T-cell (primary cell): ENCODE measurements at regions not wholly inside any gene's neighbourhood (a gene's known extent, or its start where the extent isn't known, plus 50 kb on each side); places are given as distances from the start of the nearest gene placed in this dataset.

Experiments
- ATAC-seq, 4 experiments: fragments of 200-7000 bp in 3 of 4; fragments of 150-1000 bp in 1 of 4; cut with Tn5 transposase; replicated peaks in 1 of 4; 1 replicate in 3 of 4; 2 replicates in 1 of 4; pipeline ENCODE4 v1.10.0; 2021; ENCODE audit warnings: moderate library complexity in 3 of 4, mild to moderate bottlenecking in 2 of 4, moderate number of reproducible peaks in 1 of 4
- CTCF ChIA-PET, 2 donors: fragments of 300-600 bp; sonication (Branson Sonifier 250); formaldehyde crosslinking; loops; one replicate each; lab custom pipeline; 2022; ENCODE audit warnings: antibody characterized with exemption in 2 of 2; lab: Charles Lee
- POLR2A ChIA-PET, 2 donors: fragments of 300-600 bp; sonication (Branson Sonifier 250); formaldehyde crosslinking; loops; one replicate each; lab custom pipeline; 2022; ENCODE audit warnings: antibody characterized with exemption in 2 of 2; lab: Charles Lee
- DNase-seq, 35 experiments: peaks; one replicate each; pipeline versions ENCODE4 v3.0.0 to v3.0.0-alpha.2; 2013 to 2023
- H3K27ac ChIP-seq: one replicate; pipeline ENCODE4 v1.5.1; 2013; ENCODE audit warnings: low read length
- H3K27me3 ChIP-seq, 2 experiments: replicated peaks in 1 of 2; 1 replicate in 1 of 2; 2 replicates in 1 of 2; pipeline versions ENCODE4 v1.6.1 to v1.7.0; 2013; ENCODE audit warnings: low read length in 1 of 2, mixed read lengths in 1 of 2; ENCODE audit not compliant: control insufficient read depth in 2 of 2, insufficient read depth in 2 of 2; ENCODE audit errors: extremely low read depth in 1 of 2
- H3K36me3 ChIP-seq, 2 donors: 1 replicate in 1 of 2; 2 replicates in 1 of 2; pipeline versions ENCODE4 v1.6.1 to v1.7.0; 2013; ENCODE audit warnings: low read length in 1 of 2; ENCODE audit not compliant: control insufficient read depth in 2 of 2, insufficient read depth in 1 of 2; ENCODE audit errors: extremely low read depth in 1 of 2
- H3K4me1 ChIP-seq, 2 experiments: 1 replicate in 1 of 2; 2 replicates in 1 of 2; pipeline versions ENCODE4 v1.6.1 to v1.7.0; 2013; ENCODE audit warnings: low read length in 2 of 2, mixed read lengths in 1 of 2; ENCODE audit not compliant: insufficient read depth in 2 of 2, control insufficient read depth in 1 of 2; ENCODE audit errors: extremely low read depth in 1 of 2
- H3K4me3 ChIP-seq, 2 donors: 1 replicate in 1 of 2; 2 replicates in 1 of 2; pipeline versions ENCODE4 v1.5.1 to v1.7.0; 2013; ENCODE audit warnings: mild to moderate bottlenecking in 2 of 2, low read length in 1 of 2, moderate library complexity in 1 of 2; ENCODE audit not compliant: control insufficient read depth in 1 of 2; ENCODE audit errors: extremely low read depth in 1 of 2
- H3K9me3 ChIP-seq: 2 replicates; pipeline ENCODE4 v1.7.0; 2013
- H3K27ac Mint-ChIP-seq, 2 donors: one replicate each; pipeline ENCODE4 v1.8.0; 2020 to 2021; ENCODE audit warnings: mild to moderate bottlenecking in 2 of 2, mixed read lengths in 2 of 2
- H3K27me3 Mint-ChIP-seq, 2 donors: one replicate each; pipeline ENCODE4 v1.8.0; 2021 to 2022; ENCODE audit warnings: mixed read lengths in 2 of 2
- H3K36me3 Mint-ChIP-seq: one replicate; pipeline ENCODE4 v1.8.0; 2021; ENCODE audit warnings: mixed read lengths
- H3K4me1 Mint-ChIP-seq, 3 donors: one replicate each; pipeline ENCODE4 v1.8.0; 2020 to 2022; ENCODE audit warnings: mixed read lengths in 3 of 3, mild to moderate bottlenecking in 1 of 3
- H3K4me3 Mint-ChIP-seq, 3 donors: one replicate each; pipeline ENCODE4 v1.8.0; 2020 to 2022; ENCODE audit warnings: mild to moderate bottlenecking in 3 of 3, mixed read lengths in 3 of 3, moderate library complexity in 3 of 3
- H3K9me3 Mint-ChIP-seq, 3 donors: one replicate each; pipeline ENCODE4 v1.8.0; 2020 to 2022; ENCODE audit warnings: mixed read lengths in 3 of 3
- WGBS: methylation state at CpG from one replicate; pipeline ENCODE4 v1.1.5; 2013; ENCODE audit warnings: missing lambda C conversion rate; ENCODE audit not compliant: insufficient coverage; 5-methylcytosine and 5-hydroxymethylcytosine counted together

DNA sequence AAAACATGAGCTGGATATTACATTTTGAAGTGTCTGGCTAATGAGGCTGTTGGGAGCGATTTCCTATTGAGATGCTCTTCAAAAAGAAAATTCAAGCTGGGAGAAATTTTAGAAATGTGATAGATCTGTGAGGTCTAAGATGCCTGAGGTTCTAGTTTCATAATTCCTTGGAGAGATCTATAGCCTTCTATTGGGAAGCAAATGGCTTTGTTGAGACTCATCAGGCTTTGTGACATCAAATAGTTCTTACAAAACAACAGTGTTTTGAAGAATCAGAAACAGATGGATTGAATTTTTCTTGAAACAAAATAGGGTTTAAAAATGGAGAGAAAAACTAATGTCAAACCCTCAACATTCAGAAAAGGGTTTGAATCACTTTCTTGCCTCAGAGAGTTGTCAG lies 292.9 kb downstream of the NNT start:
- Histone ChIP-seq H3K27ac (no peak overlapping the region), H3K27me3 (no peaks in the 10 kb centered on the region), H3K4me3 (no peak overlapping the region), H3K4me1 (no peaks in the 10 kb centered on the region), H3K36me3 (no peaks in the 10 kb centered on the region), H3K9me3 (no peaks in the 10 kb centered on the region)
- Mint-ChIP-seq H3K27ac (no peak overlapping the region), H3K9me3 (peaks cover 0 to 5% (median under 1%) of the 10 kb centered on the region in 3 donors), H3K27me3 (no peaks in the 10 kb centered on the region), H3K36me3 (no peaks in the 10 kb centered on the region), H3K4me1 (no peaks in the 10 kb centered on the region), H3K4me3 (no peak overlapping the region)
- POLR2A ChIA-PET, result no interaction called here
- CTCF ChIA-PET, result no interaction called here
- WGBS, result 100% methylated on average over 1 of the region's 1 CpG
- ATAC-seq, result no peak
- DNase-seq, result no peak

DNA sequence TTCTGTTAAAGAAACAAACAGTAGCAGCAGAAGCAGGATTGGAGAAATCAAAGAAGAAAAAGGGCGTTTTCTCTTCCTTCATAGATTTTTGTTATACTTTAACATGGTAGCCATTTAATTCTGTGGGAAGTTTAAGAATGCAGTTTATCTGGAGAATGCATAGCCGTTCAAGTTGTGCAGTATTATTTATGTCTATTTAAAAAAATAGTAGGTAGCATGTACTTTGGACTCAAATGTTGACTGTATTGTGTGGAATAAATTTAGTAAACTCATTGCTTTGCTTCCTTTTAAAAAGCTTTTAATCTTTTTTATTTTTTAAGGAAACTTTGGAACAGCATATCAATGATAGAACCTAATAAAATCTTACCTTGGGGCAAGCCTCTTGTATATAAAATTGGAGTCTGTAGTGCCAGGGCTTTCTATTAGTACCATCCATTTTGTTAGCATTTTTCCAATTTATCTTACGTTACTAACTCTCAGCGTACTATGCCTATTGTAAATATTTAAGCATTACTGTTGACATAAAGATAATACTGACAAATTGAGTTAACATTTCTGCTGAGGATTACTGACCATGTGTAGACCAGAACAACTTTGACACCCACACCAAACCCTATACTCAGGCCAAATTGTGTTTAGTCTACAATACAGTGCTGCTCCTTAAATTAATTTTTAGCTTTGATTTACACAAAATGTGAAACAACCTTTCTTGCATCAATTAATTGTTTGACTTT lies 291.1 kb downstream of the NNT start:
- Histone ChIP-seq H3K27me3 (no peaks in the 10 kb centered on the region), H3K4me3 (no peak overlapping the region), H3K27ac (no peak overlapping the region), H3K36me3 (no peaks in the 10 kb centered on the region), H3K9me3 (no peaks in the 10 kb centered on the region), H3K4me1 (no peaks in the 10 kb centered on the region)
- ATAC-seq, result no peak
- DNase-seq, result no peak
- no peak overlapping the region for H3K4me3 Mint-ChIP-seq
- no peaks in the 10 kb centered on the region for H3K4me1 Mint-ChIP-seq
- WGBS, result 100% methylated on average over 1 of the region's 4 CpGs
- H3K9me3 Mint-ChIP-seq, result peaks cover 1 to 10% (median 4%) of the 10 kb centered on the region in 3 donors
- no peak overlapping the region for H3K27ac Mint-ChIP-seq
- POLR2A ChIA-PET, result no interaction called here
- no peaks in the 10 kb centered on the region for H3K36me3 Mint-ChIP-seq
- no peaks in the 10 kb centered on the region for H3K27me3 Mint-ChIP-seq
- CTCF ChIA-PET, result no interaction called here

DNA sequence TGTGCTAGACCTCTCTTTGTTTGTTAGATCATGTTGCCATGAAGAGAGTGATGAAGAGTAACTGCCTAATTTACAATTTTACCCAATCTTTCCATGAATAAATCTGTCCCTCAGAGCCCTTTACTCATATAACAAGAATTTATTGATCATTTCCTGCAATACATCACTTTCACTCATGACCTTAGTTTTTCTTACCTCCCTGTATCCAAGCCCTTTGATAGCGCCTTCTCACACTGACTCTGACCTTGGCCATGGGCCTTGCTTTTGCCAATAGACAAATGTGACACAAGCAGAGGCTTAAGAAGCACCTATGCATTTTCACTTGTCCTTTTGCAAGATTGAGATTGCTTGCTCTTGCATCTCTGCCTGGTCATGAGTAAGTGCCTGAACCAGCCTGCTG lies 288.1 kb downstream of the NNT start:
- WGBS, result no CpG with 5 or more reads among the region's 1 CpG
- Mint-ChIP-seq H3K27me3 (no peaks in the 10 kb centered on the region), H3K4me3 (no peak overlapping the region), H3K4me1 (no peaks in the 10 kb centered on the region), H3K9me3 (peaks cover 3 to 10% (median 9%) of the 10 kb centered on the region in 3 donors), H3K36me3 (no peaks in the 10 kb centered on the region), H3K27ac (no peak overlapping the region)
- H3K36me3 ChIP-seq, result no peaks in the 10 kb centered on the region
- no peak for DNase-seq
- no peaks in the 10 kb centered on the region for H3K27me3 ChIP-seq
- H3K4me1 ChIP-seq, result no peaks in the 10 kb centered on the region
- CTCF ChIA-PET, result no interaction called here
- no peak for ATAC-seq
- POLR2A ChIA-PET, result no interaction called here
- H3K9me3 ChIP-seq, result no peaks in the 10 kb centered on the region
- H3K4me3 ChIP-seq, result no peak overlapping the region
- H3K27ac ChIP-seq, result no peak overlapping the region

DNA sequence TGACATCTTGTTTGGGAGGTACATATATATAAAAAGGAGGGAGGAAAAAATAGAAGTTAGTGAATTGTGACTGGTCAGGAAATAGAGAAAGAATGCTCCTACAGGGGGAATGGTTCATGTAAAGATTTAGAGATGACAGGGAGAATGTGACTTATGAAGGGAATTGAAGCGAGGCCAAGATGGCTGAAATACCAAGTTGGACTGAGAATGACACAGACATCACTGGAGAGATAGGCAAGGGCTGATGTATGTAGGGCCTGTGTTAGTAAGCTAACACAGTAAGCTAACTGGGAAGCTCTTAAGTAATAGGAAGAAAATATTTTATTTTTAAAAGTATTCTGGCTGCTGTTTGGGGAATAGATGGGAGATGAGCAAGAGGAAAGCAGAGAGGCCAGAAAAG lies 286.3 kb downstream of the NNT start:
- H3K27ac Mint-ChIP-seq, result no peak overlapping the region
- H3K27ac ChIP-seq, result no peak overlapping the region
- WGBS, result 54% methylated on average over 1 of the region's 1 CpG

DNA sequence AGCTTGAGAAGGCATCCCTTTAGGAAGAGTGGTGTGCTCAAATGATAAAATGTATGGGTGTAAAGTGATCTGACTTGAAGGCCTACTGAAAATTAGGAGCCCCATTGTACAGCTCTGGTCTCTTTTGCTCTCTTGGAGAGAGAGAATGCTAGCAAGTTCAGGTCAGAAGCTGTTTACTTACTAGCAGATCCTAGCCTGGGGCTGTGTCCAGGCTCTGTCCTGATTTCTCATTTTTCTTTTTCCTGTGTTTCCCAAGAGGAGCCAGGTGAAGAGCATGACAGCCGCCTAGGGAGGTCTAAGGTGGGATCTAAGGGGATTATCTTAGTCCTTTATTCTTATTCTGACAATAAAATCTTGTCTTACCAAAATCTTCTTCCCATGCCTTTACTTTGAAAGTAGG lies 272.8 kb downstream of the NNT start:
- H3K36me3 Mint-ChIP-seq, result no peaks in the 10 kb centered on the region
- H3K27me3 ChIP-seq, result no peaks in the 10 kb centered on the region
- H3K36me3 ChIP-seq, result no peaks in the 10 kb centered on the region
- CTCF ChIA-PET, result no interaction called here
- no peaks in the 10 kb centered on the region for H3K4me1 Mint-ChIP-seq
- peaks cover 0 to 5% (median 3%) of the 10 kb centered on the region in 3 donors for H3K9me3 Mint-ChIP-seq
- H3K4me3 Mint-ChIP-seq, result no peak overlapping the region
- POLR2A ChIA-PET, result no interaction called here
- WGBS, result no CpG with 5 or more reads among the region's 1 CpG
- no peak overlapping the region for H3K27ac Mint-ChIP-seq
- ATAC-seq (no peak), DNase-seq (no peak)
- no peaks in the 10 kb centered on the region for H3K27me3 Mint-ChIP-seq
- no peaks in the 10 kb centered on the region for H3K9me3 ChIP-seq
- H3K4me1 ChIP-seq, result no peaks in the 10 kb centered on the region
- H3K27ac ChIP-seq, result no peak overlapping the region
- H3K4me3 ChIP-seq, result no peak overlapping the region

More for the DNA sequence above, 286.3 kb downstream of the NNT start:
- Mint-ChIP-seq H3K36me3 (no peaks in the 10 kb centered on the region), H3K4me1 (no peaks in the 10 kb centered on the region), H3K9me3 (peaks cover 3 to 10% (median 9%) of the 10 kb centered on the region in 3 donors), H3K4me3 (no peak overlapping the region), H3K27me3 (no peaks in the 10 kb centered on the region)
- no peak for ATAC-seq
- H3K27me3 ChIP-seq, result no peaks in the 10 kb centered on the region
- H3K36me3 ChIP-seq, result no peaks in the 10 kb centered on the region
- H3K9me3 ChIP-seq, result no peaks in the 10 kb centered on the region
- no peak for DNase-seq
- H3K4me3 ChIP-seq, result no peak overlapping the region
- ChIA-PET POLR2A (no interaction called here), CTCF (no interaction called here)
- H3K4me1 ChIP-seq, result no peaks in the 10 kb centered on the region

DNA sequence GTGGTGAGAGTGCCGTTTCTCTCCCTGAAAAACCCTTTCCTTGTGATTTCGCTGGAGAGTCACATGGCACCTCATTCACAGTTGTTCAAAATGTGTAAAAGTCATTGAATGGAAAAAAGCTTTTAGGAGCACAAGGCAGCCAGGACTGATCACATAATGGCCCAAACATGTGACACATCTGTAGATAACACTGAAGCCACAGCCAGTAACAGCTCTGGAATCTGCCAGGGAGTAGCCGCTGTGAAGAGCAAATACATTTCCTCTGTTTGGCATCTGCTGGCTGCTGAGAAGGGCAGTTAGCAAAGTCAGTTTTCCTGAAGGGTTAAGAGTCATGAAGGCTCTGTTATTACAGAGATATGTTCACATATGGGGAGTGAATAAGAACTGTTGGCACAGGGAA lies 271.8 kb downstream of the NNT start:
- no peaks in the 10 kb centered on the region for H3K27me3 Mint-ChIP-seq
- 80% methylated on average over 2 of the region's 3 CpGs for WGBS
- H3K27ac Mint-ChIP-seq, result no peak overlapping the region
- no peak overlapping the region for H3K4me3 Mint-ChIP-seq
- CTCF ChIA-PET, result no interaction called here
- no peak for ATAC-seq
- DNase-seq, result no peak
- H3K9me3 Mint-ChIP-seq, result peaks cover 0 to 5% (median 3%) of the 10 kb centered on the region in 3 donors
- Histone ChIP-seq H3K27ac (no peak overlapping the region), H3K4me1 (no peaks in the 10 kb centered on the region), H3K36me3 (no peaks in the 10 kb centered on the region), H3K4me3 (no peak overlapping the region), H3K9me3 (no peaks in the 10 kb centered on the region), H3K27me3 (no peaks in the 10 kb centered on the region)
- POLR2A ChIA-PET, result no interaction called here
- H3K36me3 Mint-ChIP-seq, result no peaks in the 10 kb centered on the region
- H3K4me1 Mint-ChIP-seq, result no peaks in the 10 kb centered on the region

DNA sequence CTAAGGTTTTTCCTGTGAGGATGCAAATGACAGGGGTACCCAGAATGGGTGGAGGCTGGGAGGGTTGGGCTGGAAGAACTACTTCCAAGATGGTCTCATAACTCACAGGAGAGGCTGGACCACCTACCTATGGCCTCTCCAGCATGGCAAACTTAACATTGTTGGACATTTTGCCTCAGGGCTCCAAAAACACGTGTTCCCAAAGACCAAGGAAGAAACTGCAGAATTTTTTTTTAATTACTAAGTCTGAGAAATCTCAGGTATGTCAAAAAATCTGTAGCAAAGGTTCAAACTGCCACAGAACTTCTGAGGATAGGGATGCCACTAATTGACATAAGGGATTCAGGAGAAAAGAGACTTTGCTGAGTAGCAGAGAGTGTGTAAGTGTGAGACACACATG lies 270.8 kb downstream of the NNT start:
- Mint-ChIP-seq H3K27me3 (no peaks in the 10 kb centered on the region), H3K9me3 (peaks cover 0 to 5% (median 0%) of the 10 kb centered on the region in 3 donors), H3K4me3 (no peak overlapping the region), H3K4me1 (no peaks in the 10 kb centered on the region), H3K27ac (no peak overlapping the region), H3K36me3 (no peaks in the 10 kb centered on the region)
- DNase-seq, result no peak
- POLR2A ChIA-PET, result no interaction called here
- no CpG with 5 or more reads among the region's 1 CpG for WGBS
- Histone ChIP-seq H3K9me3 (no peaks in the 10 kb centered on the region), H3K27ac (no peak overlapping the region), H3K36me3 (no peaks in the 10 kb centered on the region), H3K27me3 (no peaks in the 10 kb centered on the region), H3K4me3 (no peak overlapping the region), H3K4me1 (no peaks in the 10 kb centered on the region)
- no peak for ATAC-seq
- CTCF ChIA-PET, result no interaction called here
